Erythroblast (primary cell): ENCODE measurements at regions not wholly inside any gene's neighbourhood (a gene's known extent, or its start where the extent isn't known, plus 50 kb on each side); places are given as distances from the start of the nearest gene placed in this dataset.
"Not testable (repeated sequence)": the region's sequence is repeated elsewhere in the genome, so short reads cannot be mapped to it uniquely, and the experiment has no call there.

ENCODE experiments used
- DNase-seq, 2 experiments: peaks; one replicate each; lab custom pipeline; 2025; lab: John Stamatoyannopoulos, UW
- GATA1 ChIP-seq: IDR thresholded peaks from 2 replicates; pipeline ENCODE4 v1.6.1; 2011; ENCODE audit warnings: low read depth, mild to moderate bottlenecking, control low read depth, low read length, moderate library complexity
- POLR2A ChIP-seq: IDR thresholded peaks from 2 replicates; pipeline ENCODE4 v1.6.1; 2011; ENCODE audit warnings: mild to moderate bottlenecking, low read length

DNA sequence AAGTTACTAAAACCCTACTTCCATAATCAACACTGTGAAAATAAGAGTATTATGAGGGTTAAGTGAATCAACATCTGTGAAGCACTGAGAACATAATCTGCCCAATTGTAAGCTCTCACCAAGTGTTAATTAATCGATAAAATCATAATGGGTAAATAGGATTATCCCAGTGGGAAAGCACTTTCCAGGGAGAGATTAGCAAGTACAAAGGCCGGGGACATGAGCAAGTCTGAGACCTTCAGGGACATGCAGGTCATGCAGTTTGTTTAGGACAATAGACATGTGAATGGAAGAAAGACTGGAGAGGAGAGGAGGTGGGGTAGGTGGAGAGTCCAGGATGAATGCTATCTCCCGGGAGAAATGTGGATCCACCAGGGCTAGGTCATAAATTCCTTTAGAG is 57.8 kb upstream of the FIBIN start:
- no peak for TF ChIP-seq GATA1

DNA sequence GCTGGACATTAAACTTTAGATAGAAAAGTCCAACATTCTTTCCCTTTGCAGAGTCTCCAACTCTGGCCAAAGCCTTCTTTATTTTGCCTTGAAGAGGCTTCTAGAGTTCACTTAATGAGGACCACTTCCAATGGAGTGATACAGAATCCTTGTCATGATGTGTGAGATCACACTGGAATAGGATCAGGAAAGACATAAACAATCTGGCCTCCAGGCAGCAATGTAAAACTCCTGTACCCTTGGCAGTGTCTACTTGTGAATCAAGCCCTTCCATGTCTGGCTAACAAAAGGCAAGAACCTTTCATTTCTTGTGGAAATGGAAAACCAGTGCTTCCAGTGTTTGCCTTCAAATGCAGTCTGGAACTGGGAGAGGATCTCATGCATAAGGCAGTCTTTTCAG is 56.5 kb upstream of the FIBIN start:
- TF ChIP-seq POLR2A (no peak), GATA1 (no peak)
- DNase-seq: no peak

More for the DNA sequence above, 57.8 kb upstream of the FIBIN start:
- DNase-seq: no peak

DNA sequence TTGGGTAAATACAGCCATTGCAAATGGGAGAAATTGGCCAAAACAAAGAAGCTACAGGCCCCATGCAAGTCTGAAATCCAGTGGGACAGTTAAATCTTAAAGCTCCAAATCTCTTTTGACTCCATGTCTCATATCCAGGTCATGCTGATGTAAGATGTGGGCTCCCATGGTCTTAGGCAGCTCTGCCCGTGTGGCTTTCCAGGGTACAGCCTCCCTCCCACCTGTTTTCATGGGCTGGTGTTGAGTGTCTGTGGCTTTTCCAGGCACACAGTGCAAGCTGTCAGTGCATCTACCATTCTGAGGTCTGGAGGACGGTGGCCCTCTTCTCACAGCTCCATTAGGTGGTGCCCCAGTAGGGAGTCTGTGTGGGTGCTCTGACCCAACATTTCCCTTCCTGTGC is 53.4 kb upstream of the FIBIN start:
- DNase-seq: not testable (repeated sequence)

DNA sequence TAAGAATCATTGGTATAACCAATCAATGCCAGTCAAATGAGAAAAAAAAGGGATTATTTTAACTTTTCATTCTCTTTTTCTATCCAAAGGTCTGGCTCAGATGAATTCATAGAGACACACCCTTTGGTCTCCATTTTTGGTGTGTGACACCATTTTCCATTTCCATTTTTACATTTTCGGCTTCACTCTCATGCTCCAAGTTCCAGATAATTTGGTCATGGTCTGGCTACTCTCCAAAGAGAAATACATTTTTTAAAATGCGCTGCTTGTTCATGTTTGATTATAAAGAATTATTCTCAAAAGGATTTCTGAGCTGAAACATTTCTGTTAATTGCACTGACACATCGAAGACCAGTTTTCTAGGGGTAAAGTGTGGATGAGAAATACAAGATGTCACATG is 51.6 kb upstream of the FIBIN start:
- no peak for DNase-seq
- TF ChIP-seq GATA1: no peak
- no peak for TF ChIP-seq POLR2A

DNA sequence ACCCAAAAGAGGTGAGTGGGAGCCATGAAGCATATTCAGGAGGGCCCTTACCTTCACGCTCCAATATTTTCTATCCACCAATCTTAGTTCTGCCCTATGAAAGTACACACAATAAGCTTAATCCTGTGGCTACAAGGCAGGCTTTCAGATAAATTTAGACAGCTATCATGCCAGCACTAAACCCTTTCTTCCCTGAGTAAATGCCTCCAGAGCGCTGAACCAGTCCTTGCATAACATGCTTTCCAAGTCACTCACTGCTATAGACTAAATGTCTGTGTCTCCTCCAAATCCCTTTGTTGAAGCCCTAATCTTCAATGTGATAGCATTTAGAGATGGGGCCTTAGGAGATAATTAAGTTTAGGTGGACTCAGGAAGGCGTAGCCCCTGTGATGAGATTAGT is 50.3 kb upstream of the FIBIN start:
- no peak for TF ChIP-seq POLR2A
- TF ChIP-seq GATA1: no peak
- no peak for DNase-seq
